Activated CD4-positive, alpha-beta memory T cell treated with anti-CD3 and anti-CD28 coated beads for 36 hours (primary cell): ENCODE measurements at regions not wholly inside any gene's neighbourhood (a gene's known extent, or its start where the extent isn't known, plus 50 kb on each side); places are given as distances from the start of the nearest gene placed in this dataset.
"Not testable (repeated sequence)": the region's sequence is repeated elsewhere in the genome, so short reads cannot be mapped to it uniquely, and the experiment has no call there.

Source experiments
- CTCF ChIA-PET: fragments of 350-600 bp; sonication (Branson Sonifier 250); formaldehyde crosslinking; loops from one replicate; lab custom pipeline; 2021; ENCODE audit warnings: antibody characterized with exemption, inconsistent platforms; lab: Charles Lee
- POLR2A ChIA-PET: fragments of 350-600 bp; sonication (Branson Sonifier 250); formaldehyde crosslinking; loops from one replicate; lab custom pipeline; 2021; ENCODE audit warnings: antibody characterized with exemption; lab: Charles Lee
- DNase-seq: peaks from one replicate; pipeline ENCODE4 v3.0.0-alpha.2; 2020
- H3K27ac Mint-ChIP-seq: one replicate; pipeline ENCODE4 v1.8.0; 2021; ENCODE audit warnings: mixed read lengths
- H3K27me3 Mint-ChIP-seq: one replicate; pipeline ENCODE4 v1.8.0; 2021; ENCODE audit warnings: mixed read lengths
- H3K36me3 Mint-ChIP-seq: one replicate; pipeline ENCODE4 v1.8.0; 2021; ENCODE audit warnings: mixed read lengths
- H3K4me1 Mint-ChIP-seq: one replicate; pipeline ENCODE4 v1.8.0; 2021; ENCODE audit warnings: low read depth, mixed read lengths
- H3K4me3 Mint-ChIP-seq: one replicate; pipeline ENCODE4 v1.8.0; 2021; ENCODE audit warnings: mild to moderate bottlenecking, mixed read lengths
- H3K9me3 Mint-ChIP-seq: one replicate; pipeline ENCODE4 v1.8.0; 2021; ENCODE audit warnings: mixed read lengths
- intact Hi-C: fragments of 100-400 bp; cut with micrococcal nuclease; formaldehyde crosslinking; loops from one replicate; pipeline ENCODE4 v1.15.1; 2023

DNA sequence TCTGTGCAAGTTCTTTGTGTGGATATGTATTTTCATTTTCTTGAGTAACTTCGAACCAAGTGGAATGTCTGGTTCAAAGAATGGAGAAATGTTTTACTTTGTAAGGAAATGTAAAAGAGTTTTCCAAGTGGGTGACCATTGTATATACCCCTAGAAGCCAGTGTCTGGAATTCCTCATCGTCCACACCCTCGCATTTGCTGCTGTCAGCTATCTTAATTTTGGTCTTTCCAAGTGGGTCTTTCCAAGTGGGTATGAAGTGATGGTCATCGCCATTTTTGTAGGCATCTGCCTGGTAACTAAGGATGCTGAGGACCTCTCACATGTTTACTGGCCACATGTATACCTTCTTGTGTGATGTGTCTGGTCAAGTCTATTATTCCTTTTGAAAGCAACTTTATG lies 547.5 kb downstream of the TBC1D22A start:
- Mint-ChIP-seq H3K36me3 (no peaks in the 10 kb centered on the region), H3K27me3 (peaks cover 2% of the 10 kb centered on the region), H3K27ac (no peak overlapping the region), H3K9me3 (peaks cover 11% of the 10 kb centered on the region), H3K4me1 (no peaks in the 10 kb centered on the region), H3K4me3 (no peak overlapping the region)
- ChIA-PET POLR2A (no interaction called here), CTCF (no interaction called here)
- DNase-seq = no peak
- intact Hi-C loops = no loop called here

DNA sequence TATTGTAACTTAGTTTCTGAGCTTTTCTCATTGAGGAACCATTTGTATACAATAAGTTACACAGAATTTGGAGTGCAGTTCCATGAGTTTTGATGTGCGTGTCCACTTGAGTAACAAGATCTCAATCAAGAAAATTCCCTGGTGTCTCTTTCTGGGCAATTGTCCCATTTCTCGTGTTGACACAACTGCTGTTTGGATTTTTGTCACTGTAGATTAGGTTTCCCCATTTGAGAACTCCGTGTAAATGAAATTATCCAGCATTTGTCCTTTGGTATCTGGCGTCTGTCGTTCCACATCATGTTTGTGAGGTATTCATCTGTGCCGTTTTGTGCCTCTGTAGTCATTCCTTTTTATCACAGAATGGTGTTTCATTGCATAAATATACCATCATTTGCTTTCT lies 547.0 kb downstream of the TBC1D22A start:
- peaks cover 11% of the 10 kb centered on the region for H3K9me3 Mint-ChIP-seq

GRCh38 chr22:47308886-47309285 lies 546.4 kb downstream of the TBC1D22A start:
- Mint-ChIP-seq H3K36me3 (no peaks in the 10 kb centered on the region), H3K4me3 (no peak overlapping the region), H3K4me1 (no peaks in the 10 kb centered on the region), H3K27me3 (peaks cover 2% of the 10 kb centered on the region), H3K9me3 (peaks cover 11% of the 10 kb centered on the region), H3K27ac (no peak overlapping the region)
- DNase-seq = no peak
- ChIA-PET POLR2A (no interaction called here), CTCF (no interaction called here)
- intact Hi-C loops = no loop called here

More for the DNA sequence above, 547.0 kb downstream of the TBC1D22A start:
- CTCF ChIA-PET = no interaction called here
- H3K4me1 Mint-ChIP-seq = no peaks in the 10 kb centered on the region
- no peak for DNase-seq
- POLR2A ChIA-PET = no interaction called here
- no peaks in the 10 kb centered on the region for H3K36me3 Mint-ChIP-seq
- intact Hi-C loops = no loop called here
- H3K27me3 Mint-ChIP-seq = peaks cover 2% of the 10 kb centered on the region
- H3K4me3 Mint-ChIP-seq = no peak overlapping the region
- no peak overlapping the region for H3K27ac Mint-ChIP-seq

DNA sequence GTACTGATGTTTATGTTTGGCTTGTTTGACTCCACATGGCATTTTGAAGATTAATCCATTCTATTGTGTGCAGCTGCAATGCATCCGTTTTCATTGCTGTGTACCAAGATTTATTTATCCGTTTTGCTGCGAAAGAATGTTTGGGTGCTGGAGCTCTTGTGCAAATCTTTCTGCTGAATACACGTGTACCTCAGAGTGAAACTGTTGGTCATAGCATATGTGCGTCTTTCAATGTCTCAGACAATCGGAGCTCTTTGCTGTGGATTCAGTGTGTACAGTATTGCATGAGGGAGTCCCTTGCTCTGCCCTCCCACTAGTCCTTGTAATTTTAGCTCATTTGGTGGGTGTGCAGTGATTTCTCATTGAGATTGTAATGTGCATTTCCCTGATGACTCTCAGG lies 545.4 kb downstream of the TBC1D22A start:
- no peak overlapping the region for H3K27ac Mint-ChIP-seq
- H3K9me3 Mint-ChIP-seq = peaks cover 8% of the 10 kb centered on the region
- CTCF ChIA-PET = no interaction called here
- peaks cover 2% of the 10 kb centered on the region for H3K27me3 Mint-ChIP-seq
- intact Hi-C loops = no loop called here
- no peaks in the 10 kb centered on the region for H3K36me3 Mint-ChIP-seq
- H3K4me3 Mint-ChIP-seq = no peak overlapping the region
- H3K4me1 Mint-ChIP-seq = no peaks in the 10 kb centered on the region
- no peak for DNase-seq
- POLR2A ChIA-PET = no interaction called here

DNA sequence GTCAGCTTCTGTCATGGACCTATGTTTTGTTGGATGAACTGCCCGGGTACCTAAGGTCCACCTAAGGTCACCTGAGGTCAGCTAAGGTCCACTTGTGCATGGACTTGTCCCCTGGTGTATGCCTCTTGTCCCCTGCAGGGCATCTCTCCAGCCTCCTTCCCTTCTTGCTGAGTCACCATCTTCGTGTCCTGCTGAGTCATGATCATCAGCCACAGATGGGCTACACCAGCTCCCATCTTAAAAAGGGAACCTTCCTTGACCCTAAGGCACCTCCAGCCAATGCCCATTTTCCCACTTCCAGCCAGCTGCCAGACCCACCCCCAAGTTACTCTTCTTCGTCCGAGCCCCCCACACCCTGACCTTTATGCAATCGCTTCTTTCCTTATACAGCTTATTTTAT lies 544.9 kb downstream of the TBC1D22A start:
- no peak for DNase-seq
- intact Hi-C loops = no loop called here
- Mint-ChIP-seq H3K27me3 (peaks cover 2% of the 10 kb centered on the region), H3K27ac (no peak overlapping the region), H3K9me3 (peaks cover 7% of the 10 kb centered on the region), H3K4me3 (no peak overlapping the region), H3K4me1 (no peaks in the 10 kb centered on the region), H3K36me3 (no peaks in the 10 kb centered on the region)
- POLR2A ChIA-PET = no interaction called here
- CTCF ChIA-PET = no interaction called here

GRCh38 chr22:47304854-47305253 lies 542.4 kb downstream of the TBC1D22A start:
- CTCF ChIA-PET = no interaction called here
- intact Hi-C loops = no loop called here
- no peaks in the 10 kb centered on the region for H3K27me3 Mint-ChIP-seq

DNA sequence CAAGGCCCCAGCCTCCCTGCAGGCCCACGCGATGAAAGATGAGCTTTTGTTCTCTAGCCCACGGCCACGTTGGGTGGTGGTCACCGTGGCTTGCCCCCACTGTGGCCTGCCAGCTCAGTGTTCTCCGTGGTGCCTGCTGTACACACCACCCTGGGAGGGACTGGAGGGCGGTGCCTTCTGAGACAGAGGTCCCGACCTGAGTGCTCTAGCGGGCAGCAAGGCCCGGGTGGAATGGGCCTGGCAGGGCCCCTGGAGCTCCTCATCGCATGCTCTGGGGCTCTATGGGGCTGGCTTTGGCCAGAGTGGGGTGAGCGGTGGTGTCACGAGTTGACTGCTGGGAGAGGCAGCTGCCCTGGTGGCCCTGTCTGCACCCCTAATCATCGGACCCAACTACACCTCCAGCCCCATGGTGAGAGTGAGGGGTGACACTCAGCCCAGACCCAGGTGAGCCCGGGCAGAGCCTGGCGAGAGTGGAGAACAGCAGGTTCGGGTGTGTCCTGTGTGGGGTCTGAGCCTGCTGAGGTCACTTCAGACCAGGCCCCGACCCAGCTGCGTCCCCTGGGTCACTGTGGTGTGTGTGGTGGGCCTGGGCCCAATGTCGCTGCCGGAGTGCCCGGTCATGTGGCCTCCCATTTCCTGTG lies 541.9 kb downstream of the TBC1D22A start:
- no peaks in the 10 kb centered on the region for H3K36me3 Mint-ChIP-seq
- CTCF ChIA-PET = no interaction called here
- intact Hi-C loops = no loop called here
- H3K4me3 Mint-ChIP-seq = no peak overlapping the region
- DNase-seq = no peak
- POLR2A ChIA-PET = no interaction called here
- H3K9me3 Mint-ChIP-seq = peaks cover 5% of the 10 kb centered on the region
- no peaks in the 10 kb centered on the region for H3K27me3 Mint-ChIP-seq
- no peak overlapping the region for H3K27ac Mint-ChIP-seq
- no peaks in the 10 kb centered on the region for H3K4me1 Mint-ChIP-seq

More at GRCh38 chr22:47304854-47305253, 542.4 kb downstream of the TBC1D22A start:
- DNase-seq = no peak
- H3K4me3 Mint-ChIP-seq = no peak overlapping the region
- no peak overlapping the region for H3K27ac Mint-ChIP-seq
- H3K4me1 Mint-ChIP-seq = no peaks in the 10 kb centered on the region
- POLR2A ChIA-PET = no interaction called here
- no peaks in the 10 kb centered on the region for H3K36me3 Mint-ChIP-seq
- peaks cover 5% of the 10 kb centered on the region for H3K9me3 Mint-ChIP-seq

DNA sequence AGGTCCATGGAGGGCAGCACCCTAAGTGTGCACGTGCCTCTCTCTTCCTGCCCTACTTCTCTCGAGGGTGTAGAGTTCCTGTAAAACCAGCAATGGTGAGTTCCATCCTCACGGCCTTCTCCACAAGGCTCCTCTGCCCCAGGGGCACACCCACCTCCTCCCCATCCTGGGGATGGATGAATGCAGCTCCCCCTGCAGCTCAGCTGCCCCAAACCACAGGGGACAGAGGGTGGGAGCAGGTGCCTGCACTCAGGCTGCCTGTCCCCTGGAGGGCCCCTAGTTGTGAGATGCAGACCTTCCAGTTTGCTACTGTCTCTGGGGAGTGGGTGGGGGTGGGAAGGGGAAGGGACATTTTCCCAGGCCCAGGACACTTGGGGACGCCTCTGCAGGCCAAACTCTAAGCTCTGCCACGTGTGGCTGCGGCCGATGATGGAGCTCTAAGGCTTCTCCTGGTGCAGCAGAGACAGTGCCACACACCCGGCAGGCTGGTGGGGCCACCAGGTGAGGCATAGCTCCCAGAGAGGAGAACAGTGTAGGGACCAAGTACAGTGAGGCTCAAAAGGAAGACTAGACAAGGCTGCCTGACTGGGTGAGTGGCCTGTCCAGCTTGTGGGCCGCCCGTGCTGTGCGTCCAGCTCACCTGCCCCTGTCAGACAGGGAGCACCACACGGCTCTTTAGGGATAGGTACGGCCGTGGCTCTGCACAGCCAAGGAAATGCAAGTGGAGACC lies 540.9 kb downstream of the TBC1D22A start:
- Mint-ChIP-seq H3K4me3 (no peak overlapping the region), H3K36me3 (no peaks in the 10 kb centered on the region), H3K9me3 (peaks cover 5% of the 10 kb centered on the region), H3K4me1 (no peaks in the 10 kb centered on the region), H3K27ac (no peak overlapping the region), H3K27me3 (no peaks in the 10 kb centered on the region)
- POLR2A ChIA-PET = no interaction called here
- CTCF ChIA-PET = no interaction called here
- no peak for DNase-seq
- intact Hi-C loops = no loop called here

- H3K4me3 Mint-ChIP-seq, H3K27ac Mint-ChIP-seq, H3K36me3 Mint-ChIP-seq, H3K9me3 Mint-ChIP-seq, H3K4me1 Mint-ChIP-seq, POLR2A ChIA-PET, H3K27me3 Mint-ChIP-seq, DNase-seq, intact Hi-C loops, CTCF ChIA-PET: not testable (repeated sequence)
Measured at GRCh38 chr22:47302587-47302986, 540.1 kb downstream of the TBC1D22A start.

GRCh38 chr22:47301820-47302475 lies 539.5 kb downstream of the TBC1D22A start:
- POLR2A ChIA-PET = no interaction called here

GRCh38 chr22:47300698-47301405 lies 538.4 kb downstream of the TBC1D22A start:
- intact Hi-C loops = no loop called here
- CTCF ChIA-PET = no interaction called here
- H3K4me1 Mint-ChIP-seq = no peaks in the 10 kb centered on the region
- no peak for DNase-seq
- H3K36me3 Mint-ChIP-seq = no peaks in the 10 kb centered on the region
- POLR2A ChIA-PET = no interaction called here
- H3K9me3 Mint-ChIP-seq = no peaks in the 10 kb centered on the region
- H3K27ac Mint-ChIP-seq = no peak overlapping the region
- H3K4me3 Mint-ChIP-seq = no peak overlapping the region
- H3K27me3 Mint-ChIP-seq = no peaks in the 10 kb centered on the region

More at GRCh38 chr22:47301820-47302475, 539.5 kb downstream of the TBC1D22A start:
- H3K27me3 Mint-ChIP-seq = no peaks in the 10 kb centered on the region
- intact Hi-C loops = no loop called here
- H3K9me3 Mint-ChIP-seq = peaks cover 1% of the 10 kb centered on the region
- no peak overlapping the region for H3K4me3 Mint-ChIP-seq
- no peaks in the 10 kb centered on the region for H3K4me1 Mint-ChIP-seq
- no peak overlapping the region for H3K27ac Mint-ChIP-seq
- H3K36me3 Mint-ChIP-seq = no peaks in the 10 kb centered on the region
- CTCF ChIA-PET = no interaction called here
- no peak for DNase-seq
